ENCODE measurements at regions not wholly inside any gene's neighbourhood (a gene's known extent, or its start where the extent isn't known, plus 50 kb on each side); places are given as distances from the start of the nearest gene placed in this dataset.

- TF ChIP-seq CTCF (IDR thresholded peaks at IDR 0.05) (no peak), CREM (CRISPR knock-in tag; IDR thresholded peaks at IDR 0.05) (no peak), SP1 (CRISPR knock-in tag; conservative IDR thresholded peaks at IDR 0.05) (no peak), AFF4 (CRISPR knock-in tag; IDR thresholded peaks at IDR 0.05; ENCODE audit: borderline replicate concordance) (no peak), NR3C1 (CRISPR knock-in tag; conservative IDR thresholded peaks at IDR 0.05; ENCODE audit: low read depth) (no peak), MXD4 (CRISPR knock-in tag; IDR thresholded peaks at IDR 0.05; ENCODE audit: borderline replicate concordance) (no peak), IRF1 (CRISPR knock-in tag; IDR thresholded peaks at IDR 0.05) (no peak), FOXP1 (CRISPR knock-in tag; IDR thresholded peaks at IDR 0.05; ENCODE audit: borderline replicate concordance) (no peak)
Measured at GRCh38 chr1:82114887-82115286, 314.2 kb downstream of the ADGRL2 start.
